Hematopoietic multipotent progenitor cell treated with erythropoietin and hydrocortisone succinate and interleukin-3 and kit ligand, for 6 days (in vitro differentiated cells): ENCODE measurements at regions not wholly inside any gene's neighbourhood (a gene's known extent, or its start where the extent isn't known, plus 50 kb on each side); places are given as distances from the start of the nearest gene placed in this dataset.

Source experiments
- DNase-seq: peaks from one replicate; pipeline ENCODE4 v3.0.0-alpha.2; 2015

DNA sequence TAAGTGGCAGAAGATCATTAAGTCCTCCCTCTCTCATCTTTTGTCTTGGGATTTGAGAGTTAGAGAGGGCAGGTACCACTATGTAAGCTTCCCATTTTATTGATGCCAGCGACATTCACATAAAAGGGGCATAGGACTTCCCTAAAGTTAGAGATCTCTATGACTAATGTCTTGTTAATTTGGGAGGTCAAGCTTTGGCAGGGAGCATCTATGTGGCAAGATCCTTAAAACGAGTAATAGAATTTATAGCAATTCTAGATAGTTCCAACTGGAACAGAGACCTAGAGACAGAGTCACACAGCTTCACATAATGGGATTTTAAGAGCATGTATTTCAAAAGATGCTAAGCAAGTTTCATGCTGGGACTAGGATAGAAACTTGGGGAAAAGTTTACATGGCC lies 308.0 kb downstream of the MAP2K6 start:
- DNase-seq = no peak

DNA sequence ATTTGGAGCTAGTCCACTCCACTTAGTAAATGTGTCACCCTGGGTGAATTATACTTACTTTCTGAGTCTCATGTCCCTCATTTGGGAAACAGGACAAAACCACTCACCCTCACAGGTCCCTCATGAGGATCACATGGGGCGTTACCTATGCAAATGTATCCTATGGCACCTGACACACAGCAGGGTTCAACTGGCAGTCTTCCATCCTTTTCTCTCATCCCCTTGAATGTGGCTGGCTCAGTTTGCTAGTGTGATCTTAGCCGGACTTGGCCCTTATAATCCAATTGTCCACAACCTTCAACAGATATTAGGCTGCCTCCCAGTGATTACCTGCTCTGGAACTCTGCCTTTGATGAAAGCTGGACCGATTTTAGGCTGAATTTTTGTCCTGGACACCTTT lies 308.8 kb downstream of the MAP2K6 start:
- DNase-seq = no peak

GRCh38 chr17:69723741-69724140 lies 309.2 kb downstream of the MAP2K6 start:
- DNase-seq = no peak

- DNase-seq = no peak
These were observed 309.7 kb downstream of the MAP2K6 start for GRCh38 chr17:69724238-69724637.

GRCh38 chr17:69725146-69725545 lies 310.6 kb downstream of the MAP2K6 start:
- no peak for DNase-seq

GRCh38 chr17:69728816-69729215 lies 314.3 kb downstream of the MAP2K6 start:
- DNase-seq = no peak

- no peak for DNase-seq
These were observed 315.4 kb downstream of the MAP2K6 start for GRCh38 chr17:69729944-69730343.

GRCh38 chr17:69732272-69732918 lies 317.9 kb downstream of the MAP2K6 start:
- no peak for DNase-seq

DNA sequence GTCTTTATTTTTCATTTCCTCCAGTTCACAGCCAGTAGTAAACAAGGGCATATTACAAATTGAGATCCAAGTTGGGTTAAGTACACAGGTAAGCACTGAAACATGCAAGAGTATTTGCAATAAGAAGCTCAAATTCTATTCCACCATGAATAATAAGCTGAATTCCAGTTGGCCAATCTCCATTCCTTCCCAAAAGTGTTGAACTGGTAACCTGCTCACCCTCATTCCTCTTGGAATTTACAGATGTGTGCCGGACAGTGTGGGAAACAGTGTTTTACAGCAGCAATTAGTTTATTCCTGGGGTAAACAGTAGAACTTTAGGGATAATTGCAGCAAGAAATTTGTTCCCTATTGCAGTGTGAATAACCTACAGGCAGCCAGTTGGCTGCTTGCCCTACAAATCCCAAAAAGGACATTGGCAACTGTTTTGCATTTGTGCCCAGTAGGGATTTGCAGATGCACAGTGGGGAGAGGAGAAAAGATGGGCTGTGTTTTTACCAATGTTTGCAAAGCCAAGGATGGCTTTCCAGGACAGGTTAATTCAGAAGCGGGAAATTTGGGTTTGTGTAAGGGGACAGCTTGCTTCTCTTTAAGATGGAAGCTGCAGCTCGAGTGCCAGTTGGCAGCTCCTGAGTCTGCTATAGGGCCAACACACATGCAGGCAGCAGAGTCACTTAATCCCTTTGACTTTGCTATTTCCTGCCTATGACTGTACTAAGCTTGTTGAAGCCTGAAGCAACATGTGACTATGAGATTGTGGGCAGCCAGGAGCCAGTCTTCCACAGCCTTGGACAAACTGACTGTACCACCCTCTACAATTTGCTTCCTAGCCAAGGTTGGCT lies 318.9 kb downstream of the MAP2K6 start:
- no peak for DNase-seq

- no peak for DNase-seq
These were observed 320.2 kb downstream of the MAP2K6 start for GRCh38 chr17:69734656-69735055.

DNA sequence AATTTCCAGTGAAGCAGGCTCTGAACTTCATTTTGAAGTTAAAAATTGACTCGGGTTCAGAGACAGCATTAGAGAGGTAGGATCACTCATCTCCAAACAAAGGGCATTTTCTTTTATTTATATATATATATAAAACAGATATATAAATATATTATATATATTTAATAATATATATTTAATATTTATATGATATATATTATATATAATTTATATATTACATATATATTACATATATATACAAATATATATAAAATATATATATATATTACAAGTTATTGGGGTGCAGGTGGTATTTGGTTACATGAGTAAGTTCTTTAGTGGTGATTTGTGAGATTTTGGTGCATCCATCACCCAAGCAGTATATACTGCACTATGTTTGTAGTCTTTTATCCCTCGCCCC lies 320.8 kb downstream of the MAP2K6 start:
- DNase-seq = no peak

DNA sequence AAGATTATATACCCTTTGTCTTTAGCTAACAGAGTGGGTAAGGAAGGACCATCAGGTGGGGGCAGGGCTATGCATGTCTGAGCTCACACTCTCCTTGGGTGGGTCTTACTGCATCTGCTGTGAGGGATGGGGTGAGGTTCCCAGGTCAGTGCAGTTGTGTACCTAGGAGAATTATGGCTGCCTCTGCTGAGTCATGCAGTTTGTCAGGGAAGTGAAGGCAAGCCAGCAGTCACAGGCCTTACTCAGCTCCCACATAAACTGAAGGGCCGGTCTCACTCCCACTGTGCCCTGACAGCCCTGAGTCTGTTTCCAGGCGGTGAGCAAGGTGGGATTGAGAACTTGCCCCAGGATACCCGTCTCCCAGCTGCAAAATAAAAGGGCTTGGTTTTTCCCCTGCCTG lies 328.6 kb downstream of the MAP2K6 start:
- no peak for DNase-seq

- DNase-seq = no peak
These were observed 330.1 kb downstream of the MAP2K6 start for GRCh38 chr17:69744512-69745070.

- DNase-seq = no peak
These were observed 325.1 kb upstream of the KCNJ16 start for GRCh38 chr17:69749911-69750310.

DNA sequence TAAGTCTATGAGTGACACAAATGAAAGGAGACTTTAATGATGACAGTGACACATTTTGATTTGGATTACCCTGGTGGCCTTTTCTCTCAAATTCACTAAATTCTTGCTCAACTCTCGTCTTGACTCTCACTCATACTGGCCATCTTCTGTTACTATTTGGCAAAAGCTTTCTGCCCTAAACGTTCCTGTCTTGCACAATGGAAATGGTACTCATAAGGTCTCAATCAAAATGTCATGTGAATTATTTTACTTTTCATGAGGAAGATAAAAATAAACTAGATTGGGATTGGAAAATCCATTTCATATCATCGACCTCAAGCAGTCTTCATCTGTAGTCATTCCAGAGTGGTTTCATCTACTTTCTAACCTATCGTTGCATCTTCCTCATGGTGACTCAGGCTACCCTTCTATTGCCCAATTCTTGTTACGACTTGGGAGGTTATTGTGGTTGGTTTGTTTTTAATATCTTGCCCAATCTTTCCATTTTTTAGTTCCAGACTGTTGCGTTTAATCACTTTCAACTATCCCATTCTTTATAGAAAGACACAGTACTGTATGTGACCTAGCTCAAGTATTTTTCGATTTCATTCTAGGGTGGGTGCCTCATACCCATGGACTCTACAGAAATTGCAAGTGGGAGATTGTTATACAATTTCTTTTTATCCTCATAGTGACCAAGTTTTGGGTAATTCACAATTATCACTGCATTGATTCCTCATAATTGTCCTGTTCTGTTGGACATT lies 317.2 kb upstream of the KCNJ16 start:
- no peak for DNase-seq

GRCh38 chr17:69760562-69760961 lies 314.5 kb upstream of the KCNJ16 start:
- DNase-seq = no peak

DNA sequence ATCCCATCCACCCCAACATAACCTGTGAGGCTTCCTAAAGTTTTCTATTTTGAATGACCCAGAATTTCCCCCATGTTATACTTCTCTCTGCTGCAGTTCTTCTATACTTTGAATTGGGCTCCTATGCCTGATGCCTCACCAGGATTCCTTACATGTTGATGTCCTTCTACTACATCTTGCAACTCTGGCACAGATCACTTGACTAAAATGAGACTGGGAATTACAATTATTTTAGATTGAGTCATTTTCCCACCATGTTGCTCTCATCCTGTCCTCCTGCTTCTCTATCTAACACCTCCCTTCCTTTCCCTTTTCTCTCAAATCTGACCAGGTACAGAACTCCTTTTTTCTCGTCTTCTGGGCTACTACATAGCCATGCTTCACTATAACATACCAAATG lies 314.0 kb upstream of the KCNJ16 start:
- DNase-seq = no peak

GRCh38 chr17:69761767-69762321 lies 313.2 kb upstream of the KCNJ16 start:
- DNase-seq = no peak

GRCh38 chr17:69762359-69762758 lies 312.7 kb upstream of the KCNJ16 start:
- DNase-seq = no peak

- DNase-seq = no peak
These were observed 312.3 kb upstream of the KCNJ16 start for GRCh38 chr17:69762766-69763165.

DNA sequence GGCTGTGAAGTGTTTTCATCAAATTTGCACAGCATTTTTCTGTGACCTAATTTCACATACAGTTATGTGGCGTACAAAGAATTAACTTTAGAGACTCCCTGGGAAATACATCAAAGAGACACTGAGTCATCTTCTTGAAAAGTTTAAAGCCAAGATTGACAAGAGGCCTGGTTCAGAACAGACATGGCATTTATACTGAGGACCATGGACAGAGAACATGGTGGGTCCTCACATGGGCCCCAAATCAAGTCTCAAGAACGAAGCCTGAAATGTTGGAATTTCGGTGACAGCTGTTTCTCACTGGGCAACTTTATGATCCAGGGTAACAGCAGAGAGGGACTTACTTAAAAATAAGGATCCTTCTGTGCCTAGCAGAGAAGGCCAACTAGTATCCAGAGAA lies 311.5 kb upstream of the KCNJ16 start:
- no peak for DNase-seq

GRCh38 chr17:69764146-69764545 lies 310.9 kb upstream of the KCNJ16 start:
- no peak for DNase-seq

- no peak for DNase-seq
These were observed 306.0 kb upstream of the KCNJ16 start for GRCh38 chr17:69769050-69769449.
